HepG2 (cell line): ENCODE measurements at regions not wholly inside any gene's neighbourhood (a gene's known extent, or its start where the extent isn't known, plus 50 kb on each side); places are given as distances from the start of the nearest gene placed in this dataset.

Experiments used
- ATAC-seq: fragments of 200-7000 bp; cut with Tn5 transposase; 3 replicates; pipeline ENCODE4 v1.9.1; 2020; ENCODE audit warnings: mild to moderate bottlenecking, moderate library complexity
- BruUV-seq: library from RNA; stranded (reverse); fragments of 400-500 nt; replicated peaks from 2 replicates; lab custom pipeline; 2021; lab: Mats Ljungman, UMichigan
- CTCF ChIA-PET: fragments of 300-600 bp; formaldehyde crosslinking; extraction: SDS; loops from one replicate; lab custom pipeline; 2021; ENCODE audit warnings: low total read pairs, inconsistent platforms, low intra/inter-chr PET ratio; lab: Yijun Ruan, JAX
- POLR2A ChIA-PET: fragments of 350-600 bp; sonication (Branson Sonifier 250); formaldehyde crosslinking; loops from one replicate; lab custom pipeline; 2020; ENCODE audit warnings: antibody characterized with exemption, inconsistent platforms; lab: Yijun Ruan, JAX
- DNase-seq: peaks from one replicate; pipeline ENCODE4 v3.0.0-alpha.2; 2015; ENCODE audit warnings: low spot score
- FAIRE-seq: peaks from 3 replicates; lab custom pipeline; 2011; peaks lifted over from hg19 to GRCh38; lab: Jason Lieb, UNC
- H2AFZ ChIP-seq: one replicate; pipeline ENCODE4 v1.6.1; 2011; ENCODE audit warnings: low read length, inconsistent platforms
- H3K27ac ChIP-seq: fragments of 300-600 bp; 3 replicates; pipeline ENCODE4 v1.8.0; 2011; ENCODE audit warnings: mixed run types, mild to moderate bottlenecking, mixed read lengths, low read length, inconsistent platforms; ENCODE audit not compliant: insufficient read depth; ENCODE audit errors: extremely low read length
- H3K27me3 ChIP-seq, 2 experiments: fragments of 200-600 bp in 1 of 2; 2 replicates in 1 of 2; 3 replicates in 1 of 2; pipeline versions ENCODE4 v1.6.0 to v1.8.0; 2011; ENCODE audit warnings: low read length in 2 of 2, mild to moderate bottlenecking in 2 of 2, moderate library complexity in 2 of 2, inconsistent platforms in 1 of 2; ENCODE audit not compliant: insufficient read depth in 2 of 2, control insufficient read depth in 1 of 2
- H3K36me3 ChIP-seq, 2 experiments: fragments of 200-600 bp in 1 of 2; replicated peaks in 1 of 2; 2 replicates in 1 of 2; 3 replicates in 1 of 2; pipeline versions ENCODE4 v1.5.1 to v1.8.0; 2011; ENCODE audit warnings: low read length in 2 of 2, inconsistent platforms in 1 of 2; ENCODE audit not compliant: insufficient read depth in 2 of 2, control insufficient read depth in 1 of 2
- H3K4me1 ChIP-seq: 2 replicates; pipeline ENCODE4 v1.5.1; 2012; ENCODE audit warnings: low read length, inconsistent platforms; ENCODE audit not compliant: insufficient read depth
- H3K4me2 ChIP-seq: 2 replicates; pipeline ENCODE4 v1.6.0; 2011; ENCODE audit warnings: low read depth, low read length, inconsistent platforms
- H3K4me3 ChIP-seq, 3 experiments: fragments of 200-600 bp in 1 of 3; sonication (generic), shearing (Covaris generic) in 1 of 3; replicated peaks in 1 of 3; 2 replicates each; pipeline ENCODE4 v1.5.1; 2011 to 2016; ENCODE audit warnings: low read length in 3 of 3, inconsistent platforms in 2 of 3, low read depth in 2 of 3, mild to moderate bottlenecking in 2 of 3, control low read depth in 1 of 3, mixed read lengths in 1 of 3; ENCODE audit not compliant: insufficient read depth in 1 of 3
- H3K79me2 ChIP-seq: one replicate; pipeline ENCODE4 v1.6.1; 2011; ENCODE audit warnings: low read length, inconsistent platforms; ENCODE audit not compliant: insufficient read depth
- H3K9ac ChIP-seq: 2 replicates; pipeline ENCODE4 v1.6.0; 2011; ENCODE audit warnings: mild to moderate bottlenecking, low read depth, low read length, inconsistent platforms; ENCODE audit not compliant: insufficient read depth
- H3K9me3 ChIP-seq: 2 replicates; pipeline ENCODE4 v1.5.1; 2012; ENCODE audit warnings: mild to moderate bottlenecking, low read length
- H4K20me1 ChIP-seq: 2 replicates; pipeline ENCODE4 v1.6.0; 2011; ENCODE audit warnings: inconsistent platforms, mild to moderate bottlenecking, low read length, moderate library complexity; ENCODE audit not compliant: insufficient read depth
- ATAD3A ChIP-seq: sonication (generic); formaldehyde crosslinking; IDR thresholded peaks from 2 replicates; pipeline ENCODE4 v1.4.0; 2020; ENCODE audit warnings: missing genetic modification reagents
- CEBPB ChIP-seq: IDR thresholded peaks from 2 replicates; pipeline ENCODE4 v1.6.1; 2011; ENCODE audit warnings: low read depth, low read length, improper control_type of control experiment, borderline replicate concordance
- CTCF ChIP-seq: sonication (generic); formaldehyde crosslinking; IDR thresholded peaks from 2 replicates; pipeline ENCODE4 v1.5.0; 2020; ENCODE audit warnings: mild to moderate bottlenecking, missing genetic modification reagents, moderate library complexity
- HES4 ChIP-seq: sonication (generic); formaldehyde crosslinking; IDR thresholded peaks from 2 replicates; pipeline ENCODE4 v1.9.0; 2021; ENCODE audit warnings: mild to moderate bottlenecking, missing genetic modification reagents, borderline replicate concordance
- KMT2A ChIP-seq: sonication (generic); formaldehyde crosslinking; IDR thresholded peaks from 2 replicates; pipeline ENCODE4 v1.4.0; 2020; ENCODE audit warnings: missing genetic modification reagents
- MED1 ChIP-seq: sonication (generic); formaldehyde crosslinking; IDR thresholded peaks from 2 replicates; pipeline ENCODE4 v1.4.0; 2020; ENCODE audit warnings: missing genetic modification reagents
- MLXIP ChIP-seq: sonication (generic); formaldehyde crosslinking; IDR thresholded peaks from 2 replicates; pipeline ENCODE4 v1.9.0; 2021; ENCODE audit warnings: missing genetic modification reagents, borderline replicate concordance
- NR2F1 ChIP-seq, 2 experiments: fragments of 450-650 bp in 1 of 2; formaldehyde crosslinking in 1 of 2; IDR thresholded peaks; 2 replicates each; pipeline versions ENCODE4 v1.5.0 to v1.6.1; 2016 to 2020; ENCODE audit warnings: mild to moderate bottlenecking in 1 of 2, missing compliant biosample characterization in 1 of 2, missing genetic modification reagents in 1 of 2, moderate library complexity in 1 of 2
- POLR2AphosphoS2 ChIP-seq: IDR thresholded peaks from 2 replicates; pipeline ENCODE4 v1.6.1; 2011; ENCODE audit warnings: low read depth, low read length, improper control_type of control experiment
- RARG ChIP-seq: sonication (generic); formaldehyde crosslinking; IDR thresholded peaks from 2 replicates; pipeline ENCODE4 v1.4.0; 2020; ENCODE audit warnings: low read depth, mild to moderate bottlenecking, missing genetic modification reagents
- SETDB1 ChIP-seq: sonication (generic); formaldehyde crosslinking; IDR thresholded peaks from 2 replicates; pipeline ENCODE4 v1.5.1; 2020; ENCODE audit warnings: missing genetic modification reagents, mild to moderate bottlenecking, borderline replicate concordance
- SNAPC5 ChIP-seq: sonication (generic); formaldehyde crosslinking; IDR thresholded peaks from 2 replicates; pipeline ENCODE4 v1.8.1; 2023; ENCODE audit warnings: mild to moderate bottlenecking, missing genetic modification reagents, borderline replicate concordance
- TAF1 ChIP-seq: sonication (generic); formaldehyde crosslinking; IDR thresholded peaks from 2 replicates; pipeline ENCODE4 v1.4.0; 2020; ENCODE audit warnings: missing genetic modification reagents
- THAP8 ChIP-seq: sonication (generic); formaldehyde crosslinking; IDR thresholded peaks from 2 replicates; pipeline ENCODE4 v1.5.1; 2020; ENCODE audit warnings: missing genetic modification reagents, mild to moderate bottlenecking, borderline replicate concordance
- ZFP36 ChIP-seq: fragments of 150-350 bp; IDR thresholded peaks from 2 replicates; pipeline ENCODE4 v1.6.1; 2018; ENCODE audit warnings: borderline replicate concordance, low read length, low read depth; ENCODE audit not compliant: partially characterized antibody
- ZFP36L1 ChIP-seq: sonication (generic); formaldehyde crosslinking; IDR thresholded peaks from 2 replicates; pipeline ENCODE4 v1.8.0; 2022; ENCODE audit warnings: mild to moderate bottlenecking, missing genetic modification reagents, moderate library complexity
- ZNF296 ChIP-seq: sonication (generic); formaldehyde crosslinking; conservative IDR thresholded peaks from 2 replicates; pipeline ENCODE4 v1.5.0; 2020; ENCODE audit warnings: mild to moderate bottlenecking, missing genetic modification reagents
- ZNF44 ChIP-seq: sonication (generic); formaldehyde crosslinking; IDR thresholded peaks from 2 replicates; pipeline ENCODE4 v1.5.1; 2020; ENCODE audit warnings: mild to moderate bottlenecking, missing genetic modification reagents
- WGBS: methylation state at CpG from one replicate; pipeline ENCODE4 v1.1.6; 2017; ENCODE audit warnings: low lambda C conversion rate; 5-methylcytosine and 5-hydroxymethylcytosine counted together
- in situ Hi-C: cut with HindIII; loops from 2 replicates; pipeline ENCODE4 v1.10.0; 2017; ENCODE audit warnings: low pct_unique_long_range_greater_than_20kb; ENCODE audit not compliant: extremely low pct_ligation_motif_present
- intact Hi-C: fragments of 100-400 bp; cut with micrococcal nuclease; formaldehyde crosslinking; loops from one replicate; pipeline ENCODE4 v1.10.0; 2022; ENCODE audit not compliant: unreplicated experiment

- ATAC-seq (peak; percentile 60), FAIRE-seq (no peak), DNase-seq (peak; percentile 47)
- H3K4me2 ChIP-seq, result no peak overlapping the region
- no TSS peak for BruUV-seq
- no peaks in the 10 kb centered on the region for H4K20me1 ChIP-seq
- H3K79me2 ChIP-seq, result no peaks in the 10 kb centered on the region
- no peaks in the 10 kb centered on the region for H3K36me3 ChIP-seq
- WGBS, result 96% methylated on average over 2 of the region's 2 CpGs
- H3K4me1 ChIP-seq, result peaks cover 44% of the 10 kb centered on the region
- H3K9ac ChIP-seq, result no peak overlapping the region
- intact Hi-C loops (no loop called here), in situ Hi-C loops (no loop called here)
- no peaks in the 10 kb centered on the region for H3K27me3 ChIP-seq
- peaks cover 12% of the 10 kb centered on the region for H3K9me3 ChIP-seq
- ChIA-PET POLR2A (interaction anchor here (1.8 to 1.9 kb wide), 2 partner anchors 77 to 79 kb away, joined by 5 read pairs; partner anchors contain the start of gene PSME4), CTCF (no interaction called here)
- no peak overlapping the region for H3K4me3 ChIP-seq
- no peak overlapping the region for H2AFZ ChIP-seq
- H3K27ac ChIP-seq, result no peak overlapping the region
- TF ChIP-seq RARG (CRISPR knock-in tag) (no peak), ZNF44 (CRISPR knock-in tag) (no peak), SETDB1 (no peak), NR2F1 (CRISPR knock-in tag; IDR thresholded peaks at IDR 0.05) (peak in 1 of 2 experiments; percentile 27; a peak in 1 of 4 replicates), ZFP36 (no peak), SNAPC5 (CRISPR knock-in tag) (no peak), MLXIP (CRISPR knock-in tag) (no peak), THAP8 (CRISPR knock-in tag) (no peak), ZFP36L1 (CRISPR knock-in tag) (no peak), CTCF (peak; percentile 62), TAF1 (CRISPR knock-in tag) (no peak), HES4 (CRISPR knock-in tag) (no peak), ZNF296 (CRISPR knock-in tag) (no peak), CEBPB (no peak), ATAD3A (CRISPR knock-in tag) (no peak), POLR2AphosphoS2 (no peak), MED1 (CRISPR knock-in tag) (no peak), KMT2A (CRISPR knock-in tag) (peak; percentile 4; the same call in 1 of the 2 replicates)
Measured at GRCh38 chr2:54048117-54048785, 67.2 kb upstream of the ACYP2 start.
